GM23248 (cell line): ENCODE measurements at regions not wholly inside any gene's neighbourhood (a gene's known extent, or its start where the extent isn't known, plus 50 kb on each side); places are given as distances from the start of the nearest gene placed in this dataset.
A peak's percentile ranks its signal among the peaks of the same experiment; 100 is the strongest.

ENCODE experiments used
- DNase-seq: peaks from one replicate; pipeline ENCODE4 v3.0.0-alpha.2; 2015
- H2AFZ ChIP-seq: fragments of 200-600 bp; sonication (generic); 2 replicates; pipeline ENCODE4 v1.6.1; 2016; ENCODE audit warnings: antibody characterized with exemption
- H3F3A ChIP-seq: fragments of 200-600 bp; sonication (generic); 2 replicates; pipeline ENCODE4 v1.6.1; 2016; ENCODE audit warnings: mild to moderate bottlenecking, antibody characterized with exemption, mixed run types; ENCODE audit not compliant: insufficient read depth
- H3K27ac ChIP-seq: fragments of 200-600 bp; sonication (generic); 2 replicates; pipeline ENCODE4 v1.5.1; 2016; ENCODE audit warnings: mild to moderate bottlenecking
- H3K27me3 ChIP-seq: fragments of 200-600 bp; sonication (generic); replicated peaks from 2 replicates; pipeline ENCODE4 v1.6.1; 2016; ENCODE audit warnings: mild to moderate bottlenecking; ENCODE audit not compliant: insufficient read depth
- H3K36me3 ChIP-seq: fragments of 200-600 bp; sonication (generic); 2 replicates; pipeline ENCODE4 v1.6.1; 2016; ENCODE audit warnings: low read depth, mild to moderate bottlenecking
- H3K4me1 ChIP-seq: fragments of 200-600 bp; sonication (generic); 2 replicates; pipeline ENCODE4 v1.6.1; 2016; ENCODE audit warnings: mild to moderate bottlenecking; ENCODE audit not compliant: insufficient read depth
- H3K4me2 ChIP-seq: fragments of 200-600 bp; sonication (generic); one replicate; pipeline ENCODE4 v1.6.1; 2016; ENCODE audit warnings: mild to moderate bottlenecking; ENCODE audit not compliant: unreplicated experiment
- H3K4me3 ChIP-seq: fragments of 200-600 bp; sonication (generic); 2 replicates; pipeline ENCODE4 v1.5.1; 2016; ENCODE audit warnings: mild to moderate bottlenecking
- H3K79me2 ChIP-seq: fragments of 200-600 bp; sonication (generic); 2 replicates; pipeline ENCODE4 v1.6.1; 2016; ENCODE audit warnings: mild to moderate bottlenecking; ENCODE audit not compliant: insufficient read depth
- H3K9ac ChIP-seq: fragments of 200-600 bp; sonication (generic); 2 replicates; pipeline ENCODE4 v1.6.1; 2016; ENCODE audit warnings: mild to moderate bottlenecking
- H3K9me2 ChIP-seq: fragments of 200-600 bp; sonication (generic); 2 replicates; pipeline ENCODE4 v1.6.1; 2016; ENCODE audit warnings: mixed run types, mild to moderate bottlenecking, moderate library complexity; ENCODE audit not compliant: insufficient read depth
- H3K9me3 ChIP-seq: fragments of 200-600 bp; sonication (generic); one replicate; pipeline ENCODE4 v1.6.1; 2017; ENCODE audit warnings: low read depth
- H4K20me1 ChIP-seq: fragments of 200-600 bp; sonication (generic); 2 replicates; pipeline ENCODE4 v1.6.0; 2016; ENCODE audit not compliant: insufficient read depth
- EZH2 ChIP-seq: fragments of 200-600 bp; sonication (generic); IDR thresholded peaks from 2 replicates; pipeline ENCODE4 v1.6.1; 2018; ENCODE audit warnings: antibody characterized with exemption, mild to moderate bottlenecking; ENCODE audit not compliant: insufficient read depth, poor library complexity, severe bottlenecking
- EZH2phosphoT487 ChIP-seq: fragments of 200-600 bp; sonication (generic); IDR thresholded peaks from 2 replicates; pipeline ENCODE4 v1.6.1; 2018; ENCODE audit warnings: antibody characterized with exemption, moderate library complexity, mild to moderate bottlenecking, low read depth; ENCODE audit not compliant: insufficient read depth
- WGBS, 2 experiments: methylation state at CpG; one replicate each; pipeline ENCODE4 v1.1.6; 2015 to 2017; ENCODE audit warnings: low lambda C conversion rate in 2 of 2, low coverage in 1 of 2; ENCODE audit errors: missing lambda C conversion rate in 2 of 2; 5-methylcytosine and 5-hydroxymethylcytosine counted together
- in situ Hi-C: fragments of 300-500 bp; cut with MboI; formaldehyde crosslinking; loops from 2 replicates; pipeline ENCODE4 v1.15.0; 2020

- in situ Hi-C loops = loop anchor here (25.0 kb wide), 1 partner anchor 380 kb away; no protein-coding TSS in a partner anchor
- TF ChIP-seq EZH2 = no peak
- TF ChIP-seq EZH2phosphoT487 = no peak
- Histone ChIP-seq H3K27me3 (peaks cover 15% of the 10 kb centered on the region; the same call in 1 of the 2 replicates), H3K36me3 (no peaks in the 10 kb centered on the region), H3K4me1 (no peaks in the 10 kb centered on the region), H3K9me3 (no peaks in the 10 kb centered on the region), H3K79me2 (no peaks in the 10 kb centered on the region), H2AFZ (no peak overlapping the region), H3K4me3 (no peak overlapping the region), H3K27ac (no peak overlapping the region), H4K20me1 (no peaks in the 10 kb centered on the region), H3K4me2 (no peak overlapping the region), H3K9ac (no peak overlapping the region), H3F3A (no peaks in the 10 kb centered on the region), H3K9me2 (no peaks in the 10 kb centered on the region)
- DNase-seq = no peak
- WGBS, 2 experiments = 16 to 26% methylated on average over 2 of the region's 2 CpGs
Measured at GRCh38 chr12:13666806-13667205, 314.6 kb downstream of the GRIN2B start.

- no peak overlapping the region for H3K4me3 ChIP-seq
- H3K9me3 ChIP-seq = no peaks in the 10 kb centered on the region
- 34 to 35% methylated on average over 11 of the region's 11 CpGs for WGBS, 2 experiments
- H3K27ac ChIP-seq = no peak overlapping the region
- in situ Hi-C loops = loop anchor here (25.0 kb wide), 1 partner anchor 374 kb away; no protein-coding TSS in a partner anchor
- H3K4me2 ChIP-seq = no peak overlapping the region
- no peaks in the 10 kb centered on the region for H3F3A ChIP-seq
- no peaks in the 10 kb centered on the region for H3K4me1 ChIP-seq
- no peak overlapping the region for H2AFZ ChIP-seq
- H3K9me2 ChIP-seq = no peaks in the 10 kb centered on the region
- no peaks in the 10 kb centered on the region for H3K79me2 ChIP-seq
- H4K20me1 ChIP-seq = no peaks in the 10 kb centered on the region
- H3K36me3 ChIP-seq = no peaks in the 10 kb centered on the region
- peak; percentile 78 for DNase-seq
- H3K27me3 ChIP-seq = peaks cover 13% of the 10 kb centered on the region
- H3K9ac ChIP-seq = no peak overlapping the region
- no peak for TF ChIP-seq EZH2
Measured at GRCh38 chr12:13661005-13661887, 320.2 kb downstream of the GRIN2B start.

- no peaks in the 10 kb centered on the region for H3K79me2 ChIP-seq
- no peak overlapping the region for H3K27ac ChIP-seq
- H3K9me3 ChIP-seq = no peaks in the 10 kb centered on the region
- TF ChIP-seq EZH2phosphoT487 = no peak
- no peak overlapping the region for H3K4me3 ChIP-seq
- no peak overlapping the region for H2AFZ ChIP-seq
- no peaks in the 10 kb centered on the region for H3F3A ChIP-seq
- no peaks in the 10 kb centered on the region for H3K9me2 ChIP-seq
- 73 to 91% methylated on average over 1 of the region's 1 CpG for WGBS, 2 experiments
- H3K27me3 ChIP-seq = peaks cover 6% of the 10 kb centered on the region; the same call in 1 of the 2 replicates
- DNase-seq = no peak
- H3K9ac ChIP-seq = no peak overlapping the region
- H3K4me2 ChIP-seq = no peak overlapping the region
- in situ Hi-C loops = loop anchor here (25.0 kb wide), 1 partner anchor 367 kb away; no protein-coding TSS in a partner anchor
- no peaks in the 10 kb centered on the region for H4K20me1 ChIP-seq
- H3K4me1 ChIP-seq = no peaks in the 10 kb centered on the region
- no peaks in the 10 kb centered on the region for H3K36me3 ChIP-seq
Measured at GRCh38 chr12:13654456-13654855, 326.9 kb downstream of the GRIN2B start.

GRCh38 chr12:13652105-13652504 lies 329.3 kb downstream of the GRIN2B start:
- Histone ChIP-seq H3K36me3 (no peaks in the 10 kb centered on the region), H3K9me3 (no peaks in the 10 kb centered on the region), H3K4me2 (no peak overlapping the region), H3K27ac (no peak overlapping the region), H3K4me3 (no peak overlapping the region), H3K27me3 (no peaks in the 10 kb centered on the region; the same call in 1 of the 2 replicates), H3F3A (no peaks in the 10 kb centered on the region), H2AFZ (no peak overlapping the region), H3K9me2 (no peaks in the 10 kb centered on the region), H3K79me2 (no peaks in the 10 kb centered on the region), H3K9ac (no peak overlapping the region), H3K4me1 (no peaks in the 10 kb centered on the region), H4K20me1 (no peaks in the 10 kb centered on the region)
- TF ChIP-seq EZH2 (no peak), EZH2phosphoT487 (no peak)
- WGBS, 2 experiments = 23 to 24% methylated on average over 1 of the region's 1 CpG
- no peak for DNase-seq
- in situ Hi-C loops = loop anchor here (25.0 kb wide), 1 partner anchor 365 kb away; no protein-coding TSS in a partner anchor
